GM10847 (cell line): ENCODE measurements at regions not wholly inside any gene's neighbourhood (a gene's known extent, or its start where the extent isn't known, plus 50 kb on each side); places are given as distances from the start of the nearest gene placed in this dataset.

ENCODE experiments used
- POLR2A ChIP-seq: IDR thresholded peaks from 2 replicates; pipeline ENCODE4 v1.6.1; 2011; ENCODE audit not compliant: insufficient read length; ENCODE audit errors: extremely low read depth

GRCh38 chr3:194983620-194984019 lies 287.3 kb downstream of the XXYLT1 start:
- no peak for TF ChIP-seq POLR2A

- TF ChIP-seq POLR2A = no peak
These were observed 286.9 kb downstream of the XXYLT1 start for GRCh38 chr3:194984066-194984465.

GRCh38 chr3:194984622-194985021 lies 286.3 kb downstream of the XXYLT1 start:
- TF ChIP-seq POLR2A = no peak

- TF ChIP-seq POLR2A = no peak
These were observed 285.9 kb downstream of the XXYLT1 start for GRCh38 chr3:194985031-194985578.

GRCh38 chr3:194986208-194987043 lies 284.5 kb downstream of the XXYLT1 start:
- TF ChIP-seq POLR2A = no peak

GRCh38 chr3:194987571-194988494 lies 283.1 kb downstream of the XXYLT1 start:
- TF ChIP-seq POLR2A = no peak

- TF ChIP-seq POLR2A = no peak
These were observed 282.3 kb downstream of the XXYLT1 start for GRCh38 chr3:194988495-194989165.

- no peak for TF ChIP-seq POLR2A
These were observed 281.7 kb downstream of the XXYLT1 start for GRCh38 chr3:194989241-194989640.

GRCh38 chr3:194990454-194991337 lies 280.3 kb downstream of the XXYLT1 start:
- no peak for TF ChIP-seq POLR2A

GRCh38 chr3:194991338-194991654 lies 279.7 kb downstream of the XXYLT1 start:
- no peak for TF ChIP-seq POLR2A

GRCh38 chr3:194993896-194994295 lies 277.1 kb downstream of the XXYLT1 start:
- TF ChIP-seq POLR2A = no peak

GRCh38 chr3:194994551-194994981 lies 276.4 kb downstream of the XXYLT1 start:
- TF ChIP-seq POLR2A = no peak

- no peak for TF ChIP-seq POLR2A
These were observed 275.6 kb downstream of the XXYLT1 start for GRCh38 chr3:194995334-194995733.

- TF ChIP-seq POLR2A = no peak
These were observed 275.0 kb downstream of the XXYLT1 start for GRCh38 chr3:194995922-194996321.
